KOPT-K1 (cell line): ENCODE measurements at regions not wholly inside any gene's neighbourhood (a gene's known extent, or its start where the extent isn't known, plus 50 kb on each side); places are given as distances from the start of the nearest gene placed in this dataset.

Experiments used
- H3K27ac ChIP-seq: fragments of 200-600 bp; sonication (generic); 2 replicates; pipeline ENCODE4 v1.5.1; 2016; ENCODE audit warnings: antibody characterized with exemption, mild to moderate bottlenecking, low read depth, low read length; ENCODE audit not compliant: poor library complexity, severe bottlenecking
- H3K36me3 ChIP-seq: fragments of 200-600 bp; sonication (generic); 2 replicates; pipeline ENCODE4 v1.5.1; 2017; ENCODE audit warnings: antibody characterized with exemption, mild to moderate bottlenecking, low read length, moderate library complexity; ENCODE audit not compliant: insufficient read depth
- H3K9me3 ChIP-seq: fragments of 200-600 bp; sonication (generic); 2 replicates; pipeline ENCODE4 v1.5.1; 2017; ENCODE audit warnings: antibody characterized with exemption, low read length, mild to moderate bottlenecking; ENCODE audit not compliant: insufficient read depth, poor library complexity, severe bottlenecking

DNA sequence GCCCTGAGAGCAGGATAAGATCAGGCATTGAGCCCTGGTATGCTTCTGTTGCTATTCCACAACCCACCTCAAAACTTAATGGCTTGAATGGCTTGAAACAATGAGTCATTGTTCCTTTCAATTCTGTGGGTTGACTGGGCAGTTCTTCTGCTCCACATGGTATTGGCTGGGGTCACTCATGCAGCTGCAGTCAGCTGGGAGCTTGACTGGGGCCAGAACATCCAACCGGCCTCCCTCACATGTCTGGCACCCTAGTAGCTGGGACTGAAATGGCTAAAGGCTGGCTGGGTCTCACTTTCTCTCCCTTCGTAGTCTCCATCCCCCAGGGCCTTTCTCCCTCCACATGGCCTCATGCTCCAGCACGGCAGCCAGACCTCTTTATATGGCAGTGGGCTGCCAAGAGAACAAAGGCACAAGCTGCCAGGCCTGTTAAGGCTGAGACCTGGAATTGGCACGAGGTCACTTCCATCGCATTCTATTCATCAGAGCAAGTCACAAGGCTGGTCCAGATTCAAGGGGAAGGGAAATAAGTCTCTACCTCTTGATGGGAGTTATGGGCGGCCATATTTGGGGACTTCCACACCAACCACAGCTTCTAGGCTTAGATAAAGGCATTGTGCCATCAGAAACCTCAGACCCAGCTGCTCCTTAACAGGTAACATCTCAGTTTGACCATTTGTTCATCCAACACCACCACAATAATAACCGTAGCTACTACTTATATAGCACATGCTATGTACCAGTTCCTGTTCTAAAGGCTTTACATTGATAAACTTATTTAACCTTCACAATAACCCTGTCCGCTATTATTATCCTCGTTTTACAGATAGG is 159.7 kb upstream of the ATP6AP2 start:
- Histone ChIP-seq H3K9me3 (no peaks in the 10 kb centered on the region), H3K27ac (no peak overlapping the region), H3K36me3 (no peaks in the 10 kb centered on the region)

DNA sequence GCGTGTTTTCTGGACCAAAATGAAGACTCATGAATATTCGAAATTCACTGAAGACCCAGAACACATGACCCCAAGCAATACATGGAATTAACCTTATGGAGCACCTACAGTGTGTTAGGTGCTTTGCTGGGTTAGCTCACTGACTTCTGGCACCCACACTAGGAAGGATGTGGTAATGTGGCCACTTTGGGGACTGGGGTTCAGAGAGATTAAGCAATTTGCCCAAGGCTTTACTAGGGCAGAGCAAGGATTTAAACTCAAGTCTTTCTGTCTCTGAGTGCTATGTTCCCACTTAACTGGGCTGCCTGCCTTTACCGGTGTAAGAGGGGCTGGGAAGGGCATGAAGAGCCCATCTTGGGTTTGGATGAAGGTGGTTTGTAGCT is 162.0 kb upstream of the ATP6AP2 start:
- Histone ChIP-seq H3K36me3 (no peaks in the 10 kb centered on the region), H3K27ac (no peak overlapping the region), H3K9me3 (no peaks in the 10 kb centered on the region)

DNA sequence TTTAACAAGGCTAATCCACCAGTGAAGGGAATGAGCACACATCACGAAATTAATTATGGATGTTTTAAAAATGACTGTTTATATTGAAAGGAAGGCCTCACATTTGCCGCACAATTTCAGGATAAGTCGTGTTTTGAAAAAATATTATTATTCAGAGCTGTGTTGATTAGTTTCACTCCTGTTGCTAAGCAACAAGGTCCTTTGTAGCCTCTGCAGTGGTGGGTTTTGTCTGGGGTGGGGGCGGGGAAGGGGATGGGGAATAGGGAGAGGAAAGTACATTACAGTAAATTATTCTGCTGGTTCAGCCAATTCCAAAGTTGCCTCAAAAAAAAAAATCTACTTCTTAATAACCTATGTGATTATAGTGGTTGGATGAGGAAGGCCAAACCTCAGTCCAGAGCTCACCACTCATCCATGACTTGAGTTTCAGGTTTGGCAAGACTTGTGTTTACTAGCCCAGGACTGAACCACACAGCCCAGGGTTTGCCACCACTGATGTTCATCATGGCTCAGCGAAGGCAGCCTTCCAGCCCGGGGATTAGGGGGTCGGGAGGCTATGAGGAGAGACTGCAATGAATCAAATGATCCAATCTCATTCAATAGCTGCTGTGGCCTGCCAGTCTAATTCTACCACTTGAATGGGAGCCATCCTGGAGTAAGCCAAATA is 162.5 kb upstream of the ATP6AP2 start:
- Histone ChIP-seq H3K36me3 (no peaks in the 10 kb centered on the region), H3K9me3 (no peaks in the 10 kb centered on the region), H3K27ac (no peak overlapping the region)

DNA sequence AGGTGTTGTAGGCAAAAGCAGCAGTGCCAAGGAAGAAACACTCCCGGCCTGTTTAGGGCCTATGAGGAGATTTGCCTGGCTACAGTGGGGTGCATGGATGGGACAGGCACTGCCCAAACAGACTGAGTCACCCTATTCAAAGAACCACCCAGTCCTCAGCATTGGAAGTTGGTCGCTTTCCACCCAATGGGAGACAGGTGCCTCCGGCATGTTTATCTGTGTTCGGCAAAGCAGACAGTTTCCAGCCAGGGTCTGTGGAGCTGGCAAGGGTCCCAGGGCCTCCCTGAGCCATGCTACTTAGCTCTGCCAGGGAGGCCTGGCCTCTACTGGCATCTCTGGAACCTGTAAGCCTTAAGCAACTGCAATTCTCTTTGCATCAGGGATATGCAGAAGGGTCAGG is 165.1 kb upstream of the ATP6AP2 start:
- Histone ChIP-seq H3K27ac (no peak overlapping the region), H3K36me3 (no peaks in the 10 kb centered on the region), H3K9me3 (no peaks in the 10 kb centered on the region)

DNA sequence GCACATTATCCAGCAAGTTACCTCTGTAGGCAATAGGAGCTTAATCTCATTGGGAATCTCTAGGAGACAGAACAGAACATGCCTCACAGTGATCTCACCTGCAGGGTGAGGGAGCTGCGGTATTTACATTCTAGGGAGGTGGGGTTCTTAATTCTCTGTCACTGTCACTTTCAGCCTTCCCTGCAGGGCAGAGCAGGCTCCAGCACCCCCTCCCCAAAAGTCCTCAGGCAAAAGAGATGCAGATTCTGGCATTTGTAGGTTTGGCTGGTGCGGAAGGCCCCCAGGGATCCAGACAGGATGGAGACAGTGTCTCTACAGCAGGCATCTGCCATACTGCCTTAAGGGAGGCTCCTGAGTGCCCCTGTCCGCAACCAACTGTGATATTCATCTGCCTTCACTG is 166.4 kb upstream of the ATP6AP2 start:
- H3K9me3 ChIP-seq = no peaks in the 10 kb centered on the region
- H3K27ac ChIP-seq = no peak overlapping the region
- no peaks in the 10 kb centered on the region for H3K36me3 ChIP-seq

DNA sequence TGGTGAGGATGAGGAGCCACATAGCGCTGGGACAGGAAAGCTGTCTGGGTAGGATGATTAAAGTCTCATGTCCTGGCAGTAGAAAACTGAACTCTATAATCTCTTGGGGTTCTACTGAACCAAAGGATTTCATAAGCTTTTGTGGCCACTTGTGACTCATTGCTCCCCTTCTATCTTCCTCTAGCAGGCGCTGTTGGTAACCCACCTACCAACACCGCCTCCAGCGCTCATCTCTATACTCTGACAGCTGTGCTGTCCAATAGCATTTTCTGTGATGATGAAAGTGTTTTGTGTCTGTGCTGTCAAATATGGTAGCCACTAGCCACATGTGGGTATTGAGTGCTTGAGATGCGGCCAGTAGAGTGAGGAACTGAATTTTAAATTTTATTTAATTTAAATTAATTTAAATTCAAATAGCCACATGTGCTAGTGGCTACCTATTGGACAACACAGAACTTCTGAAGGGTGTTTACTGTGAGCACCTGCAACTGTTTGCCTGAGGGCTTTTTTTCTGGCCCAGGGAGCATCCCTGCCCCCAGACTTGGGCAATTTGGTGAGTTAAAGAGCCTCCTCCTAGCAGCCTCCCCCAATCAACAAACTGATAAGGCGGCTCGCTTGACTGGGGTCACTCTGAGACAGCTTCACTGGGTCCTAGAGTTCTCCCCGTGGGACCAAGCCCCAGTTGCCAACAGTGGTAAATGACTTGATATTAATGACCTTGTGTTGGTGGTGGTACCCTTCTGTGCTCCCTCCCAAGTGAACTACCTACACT is 169.2 kb upstream of the ATP6AP2 start:
- Histone ChIP-seq H3K9me3 (no peaks in the 10 kb centered on the region), H3K27ac (no peak overlapping the region), H3K36me3 (no peaks in the 10 kb centered on the region)

DNA sequence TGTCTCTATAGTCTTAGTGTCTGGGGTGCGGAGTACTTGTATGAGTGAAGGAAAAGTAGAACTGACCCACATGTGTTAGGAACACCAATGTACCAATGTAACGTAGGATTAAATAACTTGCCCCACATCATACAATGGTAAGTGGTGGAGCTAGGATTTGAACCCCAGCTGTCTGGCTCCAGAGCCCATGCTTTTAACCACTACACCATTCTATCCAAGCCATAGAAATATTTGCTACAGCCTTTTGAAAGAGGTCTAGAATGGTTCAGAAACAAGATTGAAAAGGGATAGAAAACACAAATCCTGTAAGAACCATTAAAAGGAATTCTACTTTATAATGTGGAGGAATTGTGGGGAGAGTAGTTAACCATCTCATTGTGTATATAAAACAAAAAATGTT is 169.9 kb upstream of the ATP6AP2 start:
- no peak overlapping the region for H3K27ac ChIP-seq
- no peaks in the 10 kb centered on the region for H3K36me3 ChIP-seq
- H3K9me3 ChIP-seq = no peaks in the 10 kb centered on the region

DNA sequence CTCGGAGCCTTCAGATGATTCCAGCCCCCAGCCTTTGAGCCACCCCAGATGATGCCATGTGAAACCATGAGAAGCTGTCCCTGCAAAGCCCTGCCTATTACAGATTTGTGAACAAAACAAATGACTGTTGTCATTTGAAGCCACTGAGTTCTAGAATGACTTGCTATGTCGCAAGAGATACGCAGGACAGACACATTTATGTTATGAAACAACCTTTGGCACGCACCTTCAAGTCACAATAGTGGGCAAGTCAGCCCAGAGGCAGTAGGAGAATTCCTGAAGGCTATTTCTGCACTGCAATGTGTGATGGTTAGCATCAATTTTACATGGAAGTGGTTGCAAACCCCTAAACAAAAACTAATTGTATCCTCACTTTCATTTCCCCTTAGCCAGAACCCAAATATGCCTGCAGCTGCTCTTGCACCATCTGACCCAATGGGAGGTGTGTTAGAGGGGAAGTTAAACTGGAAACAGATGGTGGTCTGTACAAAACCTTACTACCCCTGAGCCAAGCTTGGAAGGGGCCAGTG is 174.4 kb upstream of the ATP6AP2 start:
- H3K9me3 ChIP-seq = no peaks in the 10 kb centered on the region
- no peak overlapping the region for H3K27ac ChIP-seq
- H3K36me3 ChIP-seq = no peaks in the 10 kb centered on the region

DNA sequence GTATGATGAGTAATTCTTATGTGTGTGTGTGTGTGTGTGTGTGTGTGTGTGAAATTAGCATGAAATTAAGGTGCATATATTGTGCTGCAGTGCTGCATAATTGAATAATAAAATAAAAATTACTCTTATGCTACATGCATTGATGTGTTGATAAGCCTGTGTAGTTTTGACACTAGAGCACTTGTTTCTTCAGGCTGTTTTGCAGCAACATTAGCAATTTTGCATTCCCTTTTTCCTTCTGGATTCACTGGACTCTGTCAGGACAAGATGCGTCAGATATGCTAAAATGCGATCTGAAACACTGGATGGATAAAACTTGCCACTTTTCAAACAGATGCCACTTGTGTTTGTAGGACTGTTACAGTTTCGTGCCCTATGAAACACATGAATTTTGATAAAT is 175.4 kb upstream of the ATP6AP2 start:
- Histone ChIP-seq H3K27ac (no peak overlapping the region), H3K9me3 (no peaks in the 10 kb centered on the region), H3K36me3 (no peaks in the 10 kb centered on the region)

DNA sequence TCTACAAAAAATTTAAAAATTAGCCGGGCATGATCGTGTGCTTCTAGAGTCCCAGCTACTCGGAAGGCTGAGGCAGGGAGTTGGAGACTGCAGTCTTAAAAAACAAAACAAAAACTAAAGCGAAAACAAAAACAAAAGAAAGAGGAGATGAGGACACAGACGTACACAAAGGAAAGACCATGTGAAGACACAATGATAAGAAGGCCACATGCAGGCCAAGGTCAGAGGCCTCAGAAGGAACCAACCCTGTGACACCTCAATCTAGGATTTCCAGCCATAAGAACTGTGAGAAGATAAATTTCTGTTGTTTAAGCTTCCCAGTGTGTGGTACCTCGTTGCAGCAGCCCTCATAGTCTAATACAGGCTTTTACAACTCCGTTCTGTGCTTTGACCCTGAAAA is 177.0 kb upstream of the ATP6AP2 start:
- H3K9me3 ChIP-seq = no peaks in the 10 kb centered on the region
- H3K27ac ChIP-seq = no peak overlapping the region
- no peaks in the 10 kb centered on the region for H3K36me3 ChIP-seq

DNA sequence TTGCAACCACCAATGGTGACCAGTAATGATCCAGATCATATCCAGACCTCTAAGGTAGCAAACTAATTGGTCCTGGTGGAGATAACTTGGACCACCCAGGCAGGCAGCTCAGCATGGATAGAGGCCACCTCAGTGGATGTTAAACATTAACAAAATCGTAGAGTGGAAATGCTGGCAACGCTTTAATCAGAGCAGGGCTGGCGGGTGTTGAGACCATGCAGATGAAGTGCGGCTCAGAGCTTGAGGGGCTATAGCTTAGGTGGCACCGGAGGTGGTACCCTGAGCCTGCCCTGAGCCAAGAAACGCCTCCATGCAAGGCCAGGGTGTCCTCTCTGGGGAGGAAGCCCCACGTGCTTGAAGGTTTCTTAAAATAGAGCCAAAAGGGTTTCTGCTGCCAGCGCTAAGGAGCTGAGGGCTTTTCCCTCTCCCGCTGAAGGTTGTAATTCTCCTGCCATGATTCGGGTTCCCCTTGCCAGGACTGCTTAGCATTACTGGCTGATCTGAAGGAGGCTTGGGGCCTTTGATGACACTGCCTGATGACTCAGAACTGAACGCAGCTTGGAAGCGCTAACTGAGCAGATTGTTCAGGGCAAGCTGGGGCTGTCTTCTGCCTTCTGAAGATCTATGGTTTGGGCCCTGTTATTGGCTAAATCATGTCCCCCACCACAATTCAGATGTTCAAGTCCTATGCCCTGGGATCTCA is 177.8 kb upstream of the ATP6AP2 start:
- no peaks in the 10 kb centered on the region for H3K36me3 ChIP-seq
- H3K9me3 ChIP-seq = no peaks in the 10 kb centered on the region
- no peak overlapping the region for H3K27ac ChIP-seq

DNA sequence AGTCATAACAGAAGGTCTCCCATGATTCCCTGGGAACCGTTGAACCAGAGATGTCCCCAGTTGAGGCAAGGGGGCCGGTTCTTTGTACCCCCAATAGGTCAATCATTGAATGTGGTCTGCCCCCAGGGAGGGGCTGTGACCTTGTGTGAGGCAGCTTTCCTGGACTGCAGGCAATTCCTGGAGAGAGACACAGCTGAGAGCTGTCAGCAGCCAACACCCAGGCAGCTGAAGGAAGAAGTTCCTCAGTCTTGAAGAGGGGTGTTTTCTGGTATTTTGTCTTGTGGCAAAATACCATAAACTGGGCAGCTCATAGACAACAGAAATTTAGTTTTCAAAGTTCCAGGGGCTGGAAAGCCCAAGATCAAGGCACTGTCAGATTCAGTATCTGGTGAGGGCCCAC is 185.7 kb upstream of the ATP6AP2 start:
- Histone ChIP-seq H3K9me3 (peaks cover 7% of the 10 kb centered on the region), H3K27ac (no peak overlapping the region), H3K36me3 (no peaks in the 10 kb centered on the region)

DNA sequence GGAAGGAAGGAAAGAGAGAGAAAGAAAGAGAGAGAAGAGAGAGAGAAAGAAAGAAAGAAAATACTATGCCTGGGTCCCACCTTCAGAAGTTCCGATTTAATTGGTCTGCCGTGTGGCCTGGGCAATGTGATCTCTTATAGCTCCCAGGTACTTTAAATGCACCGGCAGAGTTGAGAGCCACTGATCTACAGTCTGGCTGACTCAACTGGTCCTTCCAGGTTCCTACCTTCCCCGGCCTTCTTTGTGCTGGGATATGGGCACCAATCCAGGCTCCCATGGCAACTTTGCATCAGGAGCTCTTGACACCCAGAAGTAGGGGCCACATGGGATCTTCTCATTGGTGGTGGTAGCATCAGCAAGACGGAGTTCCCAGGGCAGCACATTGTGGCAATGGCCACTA is 186.5 kb upstream of the ATP6AP2 start:
- no peak overlapping the region for H3K27ac ChIP-seq
- peaks cover 7% of the 10 kb centered on the region for H3K9me3 ChIP-seq

DNA sequence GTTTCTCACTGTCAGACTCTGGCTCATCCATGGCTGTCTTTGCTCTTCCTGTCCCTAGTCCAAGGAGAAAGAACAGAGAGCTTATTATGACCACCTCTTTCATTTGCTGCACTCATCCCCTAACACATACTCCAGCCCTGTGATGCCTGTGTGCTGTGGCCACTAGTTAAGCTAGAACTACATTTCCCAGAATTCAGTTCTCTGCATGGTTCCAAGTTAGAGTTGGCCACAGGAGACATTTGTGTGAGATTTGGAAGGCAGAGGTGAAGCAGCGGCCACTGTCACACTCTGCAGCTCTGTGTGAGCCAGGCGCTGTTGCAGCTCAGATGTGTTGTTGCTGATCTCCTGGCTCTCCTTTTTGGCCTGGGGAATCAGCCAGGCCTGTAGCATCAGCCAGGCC is 188.2 kb upstream of the ATP6AP2 start:
- H3K9me3 ChIP-seq = peaks cover 7% of the 10 kb centered on the region
- no peaks in the 10 kb centered on the region for H3K36me3 ChIP-seq
- no peak overlapping the region for H3K27ac ChIP-seq

More for the DNA sequence above, 186.5 kb upstream of the ATP6AP2 start:
- no peaks in the 10 kb centered on the region for H3K36me3 ChIP-seq

DNA sequence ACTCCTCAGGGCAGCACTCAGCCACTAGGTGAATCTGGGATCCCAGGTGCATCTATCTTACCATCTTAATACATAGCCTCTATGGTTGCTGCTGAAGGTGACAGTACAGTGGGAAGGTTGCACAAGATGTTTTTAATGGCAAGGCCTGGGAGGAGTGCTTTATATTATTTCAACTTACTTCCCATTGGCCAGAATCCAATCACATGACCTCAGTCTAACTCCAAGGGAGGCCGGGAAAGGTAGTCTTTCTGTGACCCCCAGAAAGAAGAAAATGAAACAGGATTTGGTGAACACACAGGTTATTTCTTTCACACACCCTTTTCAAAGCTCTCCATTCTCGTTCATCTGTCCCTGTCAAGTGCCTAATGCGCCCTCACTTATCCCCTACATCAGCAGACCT is 189.1 kb upstream of the ATP6AP2 start:
- H3K27ac ChIP-seq = no peak overlapping the region
- H3K36me3 ChIP-seq = no peaks in the 10 kb centered on the region
- H3K9me3 ChIP-seq = peaks cover 7% of the 10 kb centered on the region
